ENCODE measurements at regions not wholly inside any gene's neighbourhood (a gene's known extent, or its start where the extent isn't known, plus 50 kb on each side); places are given as distances from the start of the nearest gene placed in this dataset.

GRCh38 chr21:43280949-43281633 is 112.3 kb downstream of the CRYAA start:
- Histone ChIP-seq H3K27ac (no peak overlapping the region), H3K4me1 (0 out of 3 replicates have a peak, but pooled peaks cover 5% of the 10 kb centered on the region), H3K9me3 (no peaks in the 10 kb centered on the region), H3K4me2 (no peak overlapping the region), H3K4me3 (no peak overlapping the region)
- peak in 1 of 2 experiments; percentile 48; a peak in 2 of 6 replicates for ATAC-seq
- CTCF ChIA-PET = interaction anchor here (0.6 to 0.9 kb wide), 2 partner anchors 13 to 996 kb away, joined by 3 read pairs; no protein-coding TSS in a partner anchor
- no peak for DNase-seq (ENCODE audit: low read depth in 1 of 2, low spot score in 1 of 2)
- FAIRE-seq = no peak
- no peak for TF ChIP-seq POLR2A (IDR thresholded peaks at IDR 0.05; ENCODE audit: low read length)
- no peak for TF ChIP-seq RFX5 (IDR thresholded peaks at IDR 0.05)
- no peak for TF ChIP-seq NFE2L2 (conservative IDR thresholded peaks at IDR 0.05; ENCODE audit: low read length)
- TF ChIP-seq NPAS2 (CRISPR knock-in tag; IDR thresholded peaks at IDR 0.05; ENCODE audit: borderline replicate concordance) = no peak
- POLR2A ChIA-PET = no interaction called here
- WGBS (ENCODE audit: missing lambda C conversion rate) = 67% methylated on average over 12 of the region's 17 CpGs

GRCh38 chr21:43279578-43279894 is 110.7 kb downstream of the CRYAA start:
- Histone ChIP-seq H3K4me2 (no peak overlapping the region), H3K27ac (no peak overlapping the region), H3K9me3 (no peaks in the 10 kb centered on the region), H3K4me1 (0 out of 3 replicates have a peak, but pooled peaks cover 5% of the 10 kb centered on the region), H3K4me3 (no peak overlapping the region)
- 93% methylated on average over 5 of the region's 11 CpGs for WGBS (ENCODE audit: missing lambda C conversion rate)
- ATAC-seq (no peak), FAIRE-seq (no peak), DNase-seq (ENCODE audit: low read depth in 1 of 2, low spot score in 1 of 2) (no peak)
- ChIA-PET CTCF (interaction anchor here (3.1 kb wide), 1 partner anchor 11 kb away, joined by 10 read pairs; no protein-coding TSS in a partner anchor), POLR2A (no interaction called here)
- no peak for TF ChIP-seq MYC (IDR thresholded peaks at IDR 0.05; ENCODE audit: borderline replicate concordance, low read length)
- no peak for TF ChIP-seq HOXB13 (CRISPR knock-in tag; IDR thresholded peaks at IDR 0.05; ENCODE audit: low read depth)
- no peak for TF ChIP-seq HDAC2 (IDR thresholded peaks at IDR 0.05)
- TF ChIP-seq NFE2L2 (conservative IDR thresholded peaks at IDR 0.05; ENCODE audit: low read length) = no peak
- TF ChIP-seq EP300 (IDR thresholded peaks at IDR 0.05) = no peak
- TF ChIP-seq BHLHE40 (IDR thresholded peaks at IDR 0.05; ENCODE audit: low read depth, low read length) = no peak
- no peak for TF ChIP-seq KDM5A (IDR thresholded peaks at IDR 0.05)
- TF ChIP-seq CBX8 (IDR thresholded peaks at IDR 0.05) = no peak
- TF ChIP-seq CEBPB (IDR thresholded peaks at IDR 0.05) = no peak

GRCh38 chr21:43278766-43279577 is 110.2 kb downstream of the CRYAA start:
- ATAC-seq (no peak), FAIRE-seq (no peak), DNase-seq (ENCODE audit: low read depth in 1 of 2, low spot score in 1 of 2) (no peak)
- H3K4me3 ChIP-seq = no peak overlapping the region
- H3K9me3 ChIP-seq = no peaks in the 10 kb centered on the region
- H3K4me1 ChIP-seq = 0 out of 3 replicates have a peak, but pooled peaks cover 5% of the 10 kb centered on the region
- TF ChIP-seq TFCP2L1 (CRISPR knock-in tag; IDR thresholded peaks at IDR 0.05) = no peak
- TF ChIP-seq REST (IDR thresholded peaks at IDR 0.05) = no peak
- TF ChIP-seq HES2 (IDR thresholded peaks at IDR 0.05) = no peak
- no peak for TF ChIP-seq MAX (IDR thresholded peaks at IDR 0.05)
- no peak for TF ChIP-seq NPAS2 (CRISPR knock-in tag; IDR thresholded peaks at IDR 0.05; ENCODE audit: borderline replicate concordance)
- TF ChIP-seq FOXS1 (CRISPR knock-in tag; IDR thresholded peaks at IDR 0.05) = no peak
- TF ChIP-seq FOSB (CRISPR knock-in tag; IDR thresholded peaks at IDR 0.05) = no peak
- TF ChIP-seq PHF8 (IDR thresholded peaks at IDR 0.05; ENCODE audit: borderline replicate concordance, low read depth) = no peak
- TF ChIP-seq JUNB (IDR thresholded peaks at IDR 0.05) = no peak
- TF ChIP-seq RFX5 (IDR thresholded peaks at IDR 0.05) = no peak
- no peak for TF ChIP-seq SREBF2 (IDR thresholded peaks at IDR 0.05)
- no peak for TF ChIP-seq HDAC2 (IDR thresholded peaks at IDR 0.05)
- no peak for TF ChIP-seq SMC3 (IDR thresholded peaks at IDR 0.05)
- TF ChIP-seq GATA3 (IDR thresholded peaks at IDR 0.05; ENCODE audit: borderline replicate concordance) = no peak
- TF ChIP-seq PBX3 (IDR thresholded peaks at IDR 0.05) = no peak
- H3K27ac ChIP-seq = peak overlapping the region in 1 of 2 experiments; percentile 13; a peak in 1 of 6 replicates
- no peak overlapping the region for H3K4me2 ChIP-seq
- ChIA-PET POLR2A (no interaction called here), CTCF (interaction anchor here (3.1 kb wide), 1 partner anchor 10 kb away, joined by 10 read pairs; no protein-coding TSS in a partner anchor)
- WGBS (ENCODE audit: missing lambda C conversion rate) = 87% methylated on average over 28 of the region's 32 CpGs
